ENCODE measurements at regions not wholly inside any gene's neighbourhood (a gene's known extent, or its start where the extent isn't known, plus 50 kb on each side); places are given as distances from the start of the nearest gene placed in this dataset.

DNA sequence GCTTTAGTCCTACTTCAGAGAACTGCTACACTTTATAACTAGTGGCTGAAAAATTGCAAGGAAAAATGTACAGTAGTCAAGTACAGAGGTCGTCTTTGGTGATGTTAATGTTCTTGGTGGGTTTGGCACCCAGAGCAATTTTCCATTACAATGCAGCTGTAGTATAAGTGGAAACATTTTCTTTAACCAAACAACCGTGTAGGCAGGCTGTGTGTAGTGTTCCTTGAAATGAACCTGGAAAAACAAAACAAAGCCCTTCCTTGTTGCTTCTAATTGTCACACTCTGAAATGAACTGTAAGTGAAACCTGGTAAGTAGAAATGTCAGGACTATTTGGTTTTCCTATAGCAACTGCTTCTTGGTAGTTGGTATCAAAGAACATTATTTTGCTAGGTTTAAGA is 256.9 kb downstream of the MDFIC start (continued):
- no peak for TF ChIP-seq YY1 (IDR thresholded peaks at IDR 0.05; ENCODE audit: low read depth, low read length)
- TF ChIP-seq KDM1A (IDR thresholded peaks at IDR 0.05; ENCODE audit: borderline replicate concordance, low read length), result no peak
- TF ChIP-seq KDM5A (IDR thresholded peaks at IDR 0.05; ENCODE audit: low read length), result no peak
- TF ChIP-seq PHF8 (conservative IDR thresholded peaks at IDR 0.05; ENCODE audit: low read depth, low read length), result no peak
- TF ChIP-seq, protein P1, sequence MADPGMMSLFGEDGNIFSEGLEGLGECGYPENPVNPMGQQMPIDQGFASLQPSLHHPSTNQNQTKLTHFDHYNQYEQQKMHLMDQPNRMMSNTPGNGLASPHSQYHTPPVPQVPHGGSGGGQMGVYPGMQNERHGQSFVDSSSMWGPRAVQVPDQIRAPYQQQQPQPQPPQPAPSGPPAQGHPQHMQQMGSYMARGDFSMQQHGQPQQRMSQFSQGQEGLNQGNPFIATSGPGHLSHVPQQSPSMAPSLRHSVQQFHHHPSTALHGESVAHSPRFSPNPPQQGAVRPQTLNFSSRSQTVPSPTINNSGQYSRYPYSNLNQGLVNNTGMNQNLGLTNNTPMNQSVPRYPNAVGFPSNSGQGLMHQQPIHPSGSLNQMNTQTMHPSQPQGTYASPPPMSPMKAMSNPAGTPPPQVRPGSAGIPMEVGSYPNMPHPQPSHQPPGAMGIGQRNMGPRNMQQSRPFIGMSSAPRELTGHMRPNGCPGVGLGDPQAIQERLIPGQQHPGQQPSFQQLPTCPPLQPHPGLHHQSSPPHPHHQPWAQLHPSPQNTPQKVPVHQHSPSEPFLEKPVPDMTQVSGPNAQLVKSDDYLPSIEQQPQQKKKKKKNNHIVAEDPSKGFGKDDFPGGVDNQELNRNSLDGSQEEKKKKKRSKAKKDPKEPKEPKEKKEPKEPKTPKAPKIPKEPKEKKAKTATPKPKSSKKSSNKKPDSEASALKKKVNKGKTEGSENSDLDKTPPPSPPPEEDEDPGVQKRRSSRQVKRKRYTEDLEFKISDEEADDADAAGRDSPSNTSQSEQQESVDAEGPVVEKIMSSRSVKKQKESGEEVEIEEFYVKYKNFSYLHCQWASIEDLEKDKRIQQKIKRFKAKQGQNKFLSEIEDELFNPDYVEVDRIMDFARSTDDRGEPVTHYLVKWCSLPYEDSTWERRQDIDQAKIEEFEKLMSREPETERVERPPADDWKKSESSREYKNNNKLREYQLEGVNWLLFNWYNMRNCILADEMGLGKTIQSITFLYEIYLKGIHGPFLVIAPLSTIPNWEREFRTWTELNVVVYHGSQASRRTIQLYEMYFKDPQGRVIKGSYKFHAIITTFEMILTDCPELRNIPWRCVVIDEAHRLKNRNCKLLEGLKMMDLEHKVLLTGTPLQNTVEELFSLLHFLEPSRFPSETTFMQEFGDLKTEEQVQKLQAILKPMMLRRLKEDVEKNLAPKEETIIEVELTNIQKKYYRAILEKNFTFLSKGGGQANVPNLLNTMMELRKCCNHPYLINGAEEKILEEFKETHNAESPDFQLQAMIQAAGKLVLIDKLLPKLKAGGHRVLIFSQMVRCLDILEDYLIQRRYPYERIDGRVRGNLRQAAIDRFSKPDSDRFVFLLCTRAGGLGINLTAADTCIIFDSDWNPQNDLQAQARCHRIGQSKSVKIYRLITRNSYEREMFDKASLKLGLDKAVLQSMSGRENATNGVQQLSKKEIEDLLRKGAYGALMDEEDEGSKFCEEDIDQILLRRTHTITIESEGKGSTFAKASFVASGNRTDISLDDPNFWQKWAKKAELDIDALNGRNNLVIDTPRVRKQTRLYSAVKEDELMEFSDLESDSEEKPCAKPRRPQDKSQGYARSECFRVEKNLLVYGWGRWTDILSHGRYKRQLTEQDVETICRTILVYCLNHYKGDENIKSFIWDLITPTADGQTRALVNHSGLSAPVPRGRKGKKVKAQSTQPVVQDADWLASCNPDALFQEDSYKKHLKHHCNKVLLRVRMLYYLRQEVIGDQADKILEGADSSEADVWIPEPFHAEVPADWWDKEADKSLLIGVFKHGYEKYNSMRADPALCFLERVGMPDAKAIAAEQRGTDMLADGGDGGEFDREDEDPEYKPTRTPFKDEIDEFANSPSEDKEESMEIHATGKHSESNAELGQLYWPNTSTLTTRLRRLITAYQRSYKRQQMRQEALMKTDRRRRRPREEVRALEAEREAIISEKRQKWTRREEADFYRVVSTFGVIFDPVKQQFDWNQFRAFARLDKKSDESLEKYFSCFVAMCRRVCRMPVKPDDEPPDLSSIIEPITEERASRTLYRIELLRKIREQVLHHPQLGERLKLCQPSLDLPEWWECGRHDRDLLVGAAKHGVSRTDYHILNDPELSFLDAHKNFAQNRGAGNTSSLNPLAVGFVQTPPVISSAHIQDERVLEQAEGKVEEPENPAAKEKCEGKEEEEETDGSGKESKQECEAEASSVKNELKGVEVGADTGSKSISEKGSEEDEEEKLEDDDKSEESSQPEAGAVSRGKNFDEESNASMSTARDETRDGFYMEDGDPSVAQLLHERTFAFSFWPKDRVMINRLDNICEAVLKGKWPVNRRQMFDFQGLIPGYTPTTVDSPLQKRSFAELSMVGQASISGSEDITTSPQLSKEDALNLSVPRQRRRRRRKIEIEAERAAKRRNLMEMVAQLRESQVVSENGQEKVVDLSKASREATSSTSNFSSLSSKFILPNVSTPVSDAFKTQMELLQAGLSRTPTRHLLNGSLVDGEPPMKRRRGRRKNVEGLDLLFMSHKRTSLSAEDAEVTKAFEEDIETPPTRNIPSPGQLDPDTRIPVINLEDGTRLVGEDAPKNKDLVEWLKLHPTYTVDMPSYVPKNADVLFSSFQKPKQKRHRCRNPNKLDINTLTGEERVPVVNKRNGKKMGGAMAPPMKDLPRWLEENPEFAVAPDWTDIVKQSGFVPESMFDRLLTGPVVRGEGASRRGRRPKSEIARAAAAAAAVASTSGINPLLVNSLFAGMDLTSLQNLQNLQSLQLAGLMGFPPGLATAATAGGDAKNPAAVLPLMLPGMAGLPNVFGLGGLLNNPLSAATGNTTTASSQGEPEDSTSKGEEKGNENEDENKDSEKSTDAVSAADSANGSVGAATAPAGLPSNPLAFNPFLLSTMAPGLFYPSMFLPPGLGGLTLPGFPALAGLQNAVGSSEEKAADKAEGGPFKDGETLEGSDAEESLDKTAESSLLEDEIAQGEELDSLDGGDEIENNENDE (IDR thresholded peaks at IDR 0.05; ENCODE audit: insufficient replicate concordance, low read length), result no peak
- no peak for TF ChIP-seq TBP (IDR thresholded peaks at IDR 0.05; ENCODE audit: low read depth, low read length)
